ENCODE measurements at regions not wholly inside any gene's neighbourhood (a gene's known extent, or its start where the extent isn't known, plus 50 kb on each side); places are given as distances from the start of the nearest gene placed in this dataset.
"Not testable (repeated sequence)": the region's sequence is repeated elsewhere in the genome, so short reads cannot be mapped to it uniquely, and the experiment has no call there.

DNA sequence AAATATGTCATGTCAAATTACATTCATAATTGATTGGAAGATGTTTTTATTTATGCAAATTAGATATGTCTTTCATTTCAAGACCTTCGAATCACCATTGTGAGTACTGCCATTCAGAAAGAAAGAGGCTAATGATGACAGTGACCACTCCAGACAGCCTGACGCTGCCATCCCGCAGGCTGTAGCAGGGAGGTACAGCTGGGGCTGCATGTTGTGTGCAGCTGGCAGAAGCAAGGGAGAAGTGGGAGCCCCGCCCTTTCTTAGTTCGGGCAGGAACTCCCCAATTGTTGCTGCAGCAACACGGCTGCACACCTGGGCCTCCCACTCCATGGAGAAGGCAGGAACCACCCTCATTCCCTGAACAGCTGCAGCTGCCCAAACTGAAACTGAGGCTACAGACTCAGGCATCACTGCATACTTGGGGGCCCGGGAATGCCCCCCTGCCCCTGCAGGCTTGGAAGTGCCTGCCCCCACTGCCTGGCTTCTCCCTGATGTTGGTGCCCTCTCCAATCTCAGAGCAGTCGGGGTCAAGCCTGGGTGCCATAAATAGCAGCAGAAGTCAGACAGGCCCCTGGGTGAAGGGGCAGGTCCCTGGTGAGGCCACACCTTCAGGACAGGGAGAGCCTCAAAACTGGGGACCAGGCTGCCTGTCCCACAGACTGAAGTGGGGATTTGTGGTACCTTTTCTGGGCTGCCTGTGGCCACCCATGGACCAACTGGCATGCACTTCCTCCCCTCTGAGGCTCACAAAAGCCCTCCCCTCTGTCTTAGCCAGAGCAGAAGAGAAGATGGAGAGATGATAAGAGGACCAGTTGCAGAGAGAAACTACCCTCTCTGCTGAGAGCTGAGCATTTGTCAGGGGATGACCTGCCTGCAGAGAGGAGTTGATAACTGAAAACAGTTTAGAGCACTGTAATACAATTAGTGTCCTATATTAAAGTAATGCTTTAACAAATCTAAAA lies 964.6 kb downstream of the SI start:
- no peak for DNase-seq (ENCODE audit: low spot score)

DNA sequence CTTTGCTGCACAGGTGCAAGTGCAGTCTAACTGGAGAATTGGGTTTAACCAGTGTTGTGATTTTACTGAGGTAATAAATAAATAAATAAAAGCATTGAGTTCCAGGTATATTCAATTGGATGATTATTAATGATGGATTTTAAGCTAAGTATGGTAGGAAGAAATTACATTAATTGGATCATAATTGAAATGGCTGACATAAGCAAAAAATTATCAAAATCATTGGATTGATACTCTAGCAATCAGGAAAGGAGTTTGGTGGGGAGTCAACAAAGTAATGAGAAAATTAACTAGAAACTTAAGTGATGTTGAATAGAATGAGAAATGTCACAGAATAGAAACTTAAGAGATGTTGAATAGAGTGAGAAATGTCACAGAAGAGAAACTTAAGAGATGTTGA lies 981.9 kb downstream of the SI start:
- DNase-seq (ENCODE audit: low spot score): no peak

DNA sequence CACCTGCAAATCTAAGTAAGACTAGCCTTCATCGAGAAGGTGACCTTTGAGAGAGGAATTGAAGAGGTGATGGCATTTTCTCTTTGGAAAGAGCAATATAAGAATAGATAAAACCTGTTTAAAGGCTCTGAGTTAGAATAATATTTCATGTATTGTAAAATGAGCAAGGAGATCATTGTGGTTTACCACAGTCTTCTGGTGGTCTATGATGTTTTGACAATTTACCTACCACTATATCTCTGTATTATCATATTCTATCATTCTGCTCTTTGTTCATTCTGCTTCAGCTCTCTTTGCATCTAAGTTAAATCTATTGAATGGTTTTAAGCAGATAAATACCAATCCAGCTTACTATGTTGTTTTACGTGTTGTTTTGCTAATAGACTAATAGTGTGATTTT lies 982.3 kb downstream of the SI start:
- DNase-seq (ENCODE audit: low spot score): no peak

DNA sequence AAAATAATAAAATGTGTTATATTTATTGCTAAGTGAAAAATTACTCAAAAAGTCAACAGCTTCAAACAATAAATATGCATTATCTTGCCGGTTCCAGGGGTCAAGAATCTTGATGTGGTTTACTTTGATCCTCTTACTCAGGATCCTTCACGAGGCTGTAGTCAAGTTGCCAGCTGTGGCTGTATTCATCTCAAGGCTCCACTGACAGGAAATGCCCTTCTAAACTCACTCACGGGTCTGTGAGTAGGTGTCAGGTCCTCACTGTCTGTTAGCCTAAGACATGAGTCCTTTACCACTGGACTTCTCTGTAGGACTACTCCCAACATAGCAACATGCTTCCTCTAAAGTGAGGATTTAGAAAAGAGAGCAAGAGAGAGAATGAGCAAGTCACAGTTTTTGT lies 983.0 kb downstream of the SI start:
- DNase-seq (ENCODE audit: low spot score): no peak

DNA sequence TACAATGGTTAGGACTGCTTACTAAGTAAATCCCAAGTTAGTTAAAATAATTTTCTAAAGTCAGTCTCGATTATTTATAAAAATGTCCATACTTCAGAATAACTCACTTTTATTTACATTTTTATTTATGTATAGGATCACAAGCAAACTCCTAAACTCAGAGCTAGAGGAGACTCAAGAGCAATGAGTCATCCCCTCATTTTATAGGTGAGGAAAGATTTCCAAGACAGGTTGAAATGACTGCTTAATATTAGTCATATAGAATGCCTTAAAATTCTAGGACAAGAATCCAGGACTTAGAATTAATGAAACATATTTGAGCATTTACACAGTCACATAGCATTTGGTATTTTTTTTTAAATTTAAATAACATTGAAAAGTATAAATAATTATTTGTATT lies 983.8 kb downstream of the SI start:
- no peak for DNase-seq (ENCODE audit: low spot score)

DNA sequence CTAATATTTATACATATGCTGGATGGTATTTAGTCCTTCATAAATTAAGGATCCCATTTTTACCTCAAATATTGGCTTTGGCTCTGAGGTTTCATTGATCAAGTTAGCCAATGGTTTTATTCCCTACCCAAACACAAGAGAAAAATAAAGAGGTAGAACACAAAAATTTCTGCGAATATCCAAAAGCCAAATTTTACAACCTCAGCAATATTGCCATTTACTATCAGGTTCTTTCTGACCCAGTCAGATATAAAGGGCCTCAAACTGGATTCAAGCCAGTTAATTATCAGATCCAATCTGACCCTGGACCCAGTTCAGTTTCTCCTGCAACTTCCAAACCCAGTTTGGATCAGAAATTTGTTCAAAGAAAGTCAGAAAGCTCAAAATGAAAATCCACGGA lies 998.1 kb downstream of the SI start:
- no peak for DNase-seq (ENCODE audit: low spot score)

DNA sequence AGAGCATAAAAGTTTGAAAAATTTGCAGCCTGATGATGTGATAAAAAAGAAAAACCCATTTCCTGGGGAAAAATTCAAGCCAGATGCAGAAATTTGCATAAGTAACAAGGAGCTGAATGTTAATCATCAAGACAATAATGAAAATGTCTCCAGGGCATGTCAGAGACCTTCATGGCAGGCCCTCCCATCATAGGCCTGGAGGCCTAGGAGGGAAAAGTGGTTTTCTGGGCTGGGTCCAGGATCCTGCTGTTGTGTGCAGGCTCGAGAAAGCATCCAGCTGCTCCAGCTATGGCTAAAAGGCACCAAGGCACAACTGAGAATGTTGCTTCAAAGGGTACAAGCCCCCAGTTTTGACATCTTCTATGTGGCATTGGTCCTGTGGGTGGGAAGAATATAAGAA lies 1014.0 kb downstream of the SI start:
- DNase-seq (ENCODE audit: low spot score): no peak

DNA sequence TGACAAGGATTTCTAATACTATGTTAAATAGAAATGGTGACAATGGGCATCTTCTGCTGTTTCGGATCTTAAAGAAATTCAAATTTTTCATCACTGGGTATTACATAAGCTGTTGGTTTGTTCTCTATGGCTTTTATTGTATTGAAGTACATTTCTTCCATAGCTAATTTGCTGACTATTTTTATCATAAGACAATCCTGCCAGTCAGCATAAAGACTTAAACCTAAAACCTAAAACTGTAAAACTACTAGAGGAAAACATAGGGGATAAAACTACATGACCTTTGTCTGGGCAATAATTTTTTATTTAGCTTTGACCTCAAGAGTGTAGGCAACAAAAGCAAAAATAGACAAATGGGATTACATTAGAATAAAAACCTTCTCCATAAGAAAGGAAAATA lies 1017.4 kb downstream of the SI start:
- no peak for DNase-seq (ENCODE audit: low spot score)

DNA sequence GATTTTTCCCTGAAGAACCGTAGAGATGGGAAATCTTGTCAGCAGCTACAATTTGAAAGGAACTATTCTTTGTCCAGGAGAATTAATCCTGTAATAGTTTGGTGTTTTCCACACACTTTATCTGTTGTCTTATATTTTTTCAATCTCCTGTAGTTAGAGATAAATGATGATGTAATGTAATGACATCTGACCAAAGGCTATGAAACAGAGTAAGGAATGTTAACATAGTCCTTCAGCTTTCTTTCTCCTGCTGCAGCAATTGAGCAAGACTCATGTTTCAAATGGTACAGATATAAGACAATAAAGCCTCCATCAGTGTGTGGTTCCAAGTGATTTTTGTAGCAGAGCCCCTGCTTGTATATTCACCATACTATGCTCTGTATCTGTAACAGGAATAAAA lies 1028.4 kb downstream of the SI start:
- no peak for DNase-seq (ENCODE audit: low spot score)

DNA sequence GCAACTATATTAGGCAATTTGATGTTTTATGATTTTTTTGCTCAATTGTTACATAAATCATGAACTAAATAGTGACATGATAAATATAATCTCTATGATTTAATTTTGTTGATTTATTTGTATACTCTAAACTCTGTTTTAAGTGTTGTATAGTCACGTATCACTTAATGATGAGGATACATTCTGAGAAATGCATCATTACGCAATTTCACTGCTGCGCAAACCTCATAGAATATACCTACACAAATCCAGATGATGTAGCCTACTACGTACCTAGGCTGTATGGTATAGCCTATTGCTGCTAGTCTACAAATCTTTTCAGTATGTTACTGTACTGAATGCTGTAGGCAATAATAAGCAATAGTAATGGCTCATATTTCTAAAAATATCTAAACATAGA lies 1029.8 kb downstream of the SI start:
- DNase-seq (ENCODE audit: low spot score): no peak

DNA sequence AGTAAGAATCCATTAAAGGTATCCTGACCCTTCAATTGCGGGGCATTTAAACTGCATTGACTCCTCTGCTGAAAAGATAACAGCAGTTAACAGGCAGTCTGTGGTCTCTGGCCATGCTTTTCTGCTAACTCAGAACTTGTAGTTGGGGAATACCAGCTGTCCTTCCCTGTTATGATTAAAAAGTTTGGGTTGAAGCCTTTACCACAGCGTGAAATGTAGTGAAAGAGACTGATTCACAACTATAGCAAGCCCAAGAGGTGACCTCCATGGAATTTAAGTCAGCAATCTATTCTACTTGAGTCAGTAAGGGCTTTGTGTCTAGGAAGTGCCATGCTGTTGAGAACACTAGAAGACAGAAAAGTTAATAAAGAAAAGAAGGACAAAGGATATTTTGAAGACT lies 1037.3 kb downstream of the SI start:
- no peak for DNase-seq (ENCODE audit: low spot score)

DNA sequence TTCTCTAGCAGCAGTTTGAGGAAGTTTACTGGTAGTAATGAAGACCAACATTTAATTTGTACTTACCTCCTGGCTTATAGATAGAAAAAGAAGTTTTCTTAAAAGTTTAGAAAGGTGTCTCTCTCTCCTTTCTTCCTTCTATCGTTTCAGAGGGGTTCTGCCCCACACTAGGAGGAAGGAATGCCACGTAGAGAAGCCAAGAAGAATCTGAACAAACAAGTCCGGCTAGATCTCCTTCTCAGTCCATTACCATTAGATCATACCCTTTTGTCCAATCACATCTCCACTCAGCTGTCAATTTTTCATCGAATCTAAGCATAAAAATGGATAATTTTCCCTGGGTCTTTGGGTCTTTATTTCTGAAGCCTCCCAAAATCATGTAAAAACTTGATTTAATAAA lies 1048.1 kb downstream of the SI start:
- no peak for DNase-seq (ENCODE audit: low spot score)

DNA sequence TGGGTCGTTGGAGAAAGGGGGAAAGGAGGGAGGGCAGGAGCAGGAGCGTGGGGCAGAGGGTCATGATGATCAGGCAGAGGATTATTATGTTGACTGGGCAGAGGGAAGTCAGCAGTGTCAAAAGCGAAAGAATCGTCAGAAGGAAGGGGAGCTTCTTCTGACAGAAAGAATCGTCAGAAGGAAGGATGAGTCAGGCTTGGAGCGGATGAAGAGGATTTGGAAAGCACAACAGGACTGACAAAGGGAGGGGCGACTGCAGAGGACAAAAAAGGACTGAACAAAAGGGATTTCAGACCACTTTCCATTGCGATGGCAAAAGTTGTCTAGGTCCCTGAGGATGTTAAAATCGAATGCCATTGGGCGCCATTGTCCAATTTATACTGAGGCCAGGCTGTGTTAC lies 1053.5 kb downstream of the SI start:
- DNase-seq (ENCODE audit: low spot score): no peak

DNA sequence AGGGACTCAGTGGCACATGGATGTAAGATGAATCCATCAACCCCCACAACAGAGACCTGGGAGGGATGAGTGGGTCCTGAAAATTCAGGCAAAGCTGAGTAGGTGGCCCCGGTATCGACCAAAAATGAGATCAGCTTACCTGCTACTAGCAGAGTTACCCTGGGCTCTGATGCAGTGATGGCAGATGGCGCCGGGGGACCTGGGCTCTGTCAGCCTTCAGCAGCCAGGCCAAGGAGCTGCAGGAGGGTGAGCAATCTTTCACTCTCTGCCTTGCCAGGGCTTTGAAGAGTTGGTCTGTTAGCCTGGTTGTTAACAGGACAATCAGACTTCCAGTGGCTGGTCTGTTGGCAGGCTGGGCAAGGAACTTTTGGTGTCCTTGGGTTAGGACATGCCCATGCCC lies 1054.8 kb downstream of the SI start:
- DNase-seq (ENCODE audit: low spot score): no peak

DNA sequence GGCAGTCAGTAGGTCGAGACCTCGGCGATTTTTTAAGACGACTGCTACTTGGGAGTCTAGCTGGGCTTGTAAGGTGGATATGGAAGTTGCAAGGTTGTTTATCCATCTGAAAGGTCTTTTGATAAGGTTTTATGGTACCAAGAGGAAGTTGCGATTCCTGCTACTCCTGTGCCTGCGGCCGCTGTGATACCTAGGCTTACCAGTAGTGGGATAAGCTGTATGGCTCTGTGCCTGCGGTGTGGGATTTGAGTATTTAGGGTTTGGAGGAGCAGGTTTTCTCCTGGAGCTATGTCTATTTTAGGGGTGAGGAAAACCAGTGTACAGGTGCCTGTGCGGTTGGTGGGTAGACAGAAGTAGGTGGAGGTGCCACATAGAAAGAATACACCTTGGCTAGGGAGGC lies 1059.8 kb downstream of the SI start:
- DNase-seq (ENCODE audit: low spot score): no peak

DNA sequence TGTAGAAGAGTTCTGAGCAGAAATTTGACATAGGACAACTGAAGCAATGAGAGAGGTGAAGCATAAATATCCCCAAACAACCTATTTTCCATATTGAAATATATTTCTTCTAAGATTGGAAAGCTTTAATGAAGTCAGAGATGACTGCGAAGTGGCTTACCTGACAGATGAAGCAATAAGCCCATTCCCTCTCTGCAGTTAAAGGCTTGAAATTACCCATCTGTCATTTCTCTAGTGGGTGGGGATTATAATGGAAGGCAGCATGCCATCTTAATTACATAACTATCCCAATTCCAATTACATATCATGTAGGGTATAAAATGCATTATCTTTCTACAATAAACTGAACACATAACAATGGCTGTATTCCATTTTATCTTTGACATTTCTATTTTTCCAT lies 1070.5 kb downstream of the SI start:
- DNase-seq (ENCODE audit: low spot score): no peak

DNA sequence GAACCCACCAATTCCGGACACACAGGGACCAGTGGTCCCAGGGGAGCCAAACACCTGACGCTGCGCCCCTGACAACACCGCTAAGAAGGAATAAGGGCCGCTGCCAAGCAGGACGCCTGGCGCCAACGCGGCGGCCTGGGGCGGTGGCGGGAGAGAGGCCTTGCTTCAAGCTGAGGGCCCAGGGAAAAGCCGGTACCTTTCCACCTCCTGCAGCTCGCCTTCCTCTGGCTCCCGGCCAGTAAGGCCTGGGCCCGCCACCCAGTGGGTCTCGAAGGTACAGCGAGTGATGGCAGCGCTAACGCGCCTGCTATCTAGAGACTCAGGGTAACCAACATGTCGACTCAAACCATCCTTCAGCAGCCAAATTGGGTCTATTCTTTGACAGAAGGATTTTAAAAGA lies 1074.1 kb downstream of the SI start:
- DNase-seq (ENCODE audit: low spot score): no peak

DNA sequence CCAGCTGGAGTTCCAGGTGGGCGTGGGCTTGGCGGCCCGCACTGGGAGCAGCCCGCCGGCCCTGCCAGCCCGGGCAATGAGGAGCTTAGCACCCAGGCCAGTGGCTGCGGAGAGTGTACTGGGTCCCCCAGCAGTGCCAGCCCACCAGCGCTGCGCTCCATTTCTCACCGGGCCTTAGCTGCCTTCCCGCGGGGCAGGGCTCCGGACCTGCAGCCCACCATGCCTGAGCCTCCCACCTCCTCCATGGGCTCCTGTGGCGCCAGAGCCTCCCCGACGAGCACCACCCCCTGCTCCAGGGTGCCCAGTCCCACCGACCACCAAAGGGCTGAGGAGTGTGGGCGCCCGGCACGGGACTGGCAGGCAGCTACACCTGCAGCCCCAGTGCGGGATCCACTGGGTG lies 1075.3 kb downstream of the SI start:
- DNase-seq (ENCODE audit: low spot score): not testable (repeated sequence)

DNA sequence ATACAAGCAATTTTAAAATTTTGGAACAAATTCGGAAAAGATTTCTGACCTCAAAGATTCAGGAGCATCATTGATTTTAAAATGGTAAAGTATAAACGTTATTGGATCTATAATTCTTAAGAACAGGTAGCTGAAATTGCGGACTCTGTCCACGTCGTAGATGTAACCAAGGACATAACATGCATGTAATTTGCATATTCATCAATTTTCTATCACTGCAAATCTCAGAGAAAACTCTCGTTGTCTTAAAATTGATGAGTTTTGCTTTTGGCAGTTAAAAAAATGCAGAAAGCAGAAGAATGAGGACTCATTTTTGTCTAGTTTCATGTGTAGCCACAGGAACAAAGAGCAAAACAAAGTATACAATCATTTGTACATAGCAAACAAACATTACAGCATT lies 1094.4 kb downstream of the SI start:
- DNase-seq (ENCODE audit: low spot score): no peak

DNA sequence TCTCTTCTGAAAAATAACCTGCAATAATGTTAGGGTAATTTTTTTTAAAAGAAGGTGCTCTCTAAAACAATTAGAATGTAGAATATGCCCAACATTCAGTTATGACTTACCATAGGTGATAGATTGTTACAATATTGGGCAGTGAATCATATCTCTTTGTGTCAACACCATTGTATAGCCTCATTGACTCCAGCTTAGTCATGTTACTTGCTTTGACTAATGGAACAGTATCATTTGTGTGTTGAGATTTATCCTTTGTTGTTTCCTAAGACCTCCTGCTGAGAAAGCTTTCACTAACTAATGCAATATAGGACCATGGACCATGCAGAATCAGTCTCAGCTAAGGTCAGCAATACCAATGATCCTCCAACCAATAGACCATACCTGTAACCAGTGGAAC lies 1106.4 kb downstream of the SI start:
- DNase-seq (ENCODE audit: low spot score): no peak

DNA sequence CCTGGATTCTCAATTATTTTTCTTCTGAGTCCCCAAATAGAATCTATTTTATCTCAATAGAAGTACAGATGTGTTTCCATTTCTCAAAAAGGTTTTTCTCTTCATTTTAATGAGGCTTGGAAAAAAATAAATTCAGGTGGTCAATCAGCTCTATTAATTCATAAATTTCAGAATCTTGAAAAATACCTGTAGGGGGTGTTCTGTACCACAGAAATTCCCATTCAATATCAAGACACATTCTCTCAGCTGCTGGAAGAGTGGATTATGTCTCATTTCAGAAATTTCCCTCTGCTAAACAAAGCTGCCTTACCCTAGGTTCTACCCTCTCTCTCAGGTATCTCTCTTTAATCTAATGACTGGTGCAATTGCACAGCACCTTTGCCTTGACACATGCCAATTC lies 1121.2 kb downstream of the SI start:
- no peak for DNase-seq (ENCODE audit: low spot score)

DNA sequence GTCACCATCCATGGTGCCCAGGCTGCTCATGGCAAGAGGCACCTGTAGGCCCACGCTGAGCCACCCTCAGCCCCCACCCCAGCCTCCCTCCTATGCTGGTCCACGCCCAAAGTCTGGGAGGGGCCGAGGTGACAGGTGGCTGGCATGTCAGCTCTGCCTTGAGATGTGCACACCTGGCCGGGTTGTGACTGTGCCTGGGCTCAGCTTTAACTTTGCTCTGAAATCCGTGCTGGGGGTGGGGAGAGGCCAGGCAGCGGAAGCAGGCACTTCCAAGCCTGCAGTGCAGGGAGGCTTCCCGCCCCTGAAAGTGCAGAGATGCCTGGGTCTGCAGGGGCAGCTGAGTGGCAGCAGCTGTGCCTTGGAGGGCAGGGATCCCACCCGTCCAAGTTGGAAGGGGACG lies 1124.8 kb downstream of the SI start:
- DNase-seq (ENCODE audit: low spot score): no peak

DNA sequence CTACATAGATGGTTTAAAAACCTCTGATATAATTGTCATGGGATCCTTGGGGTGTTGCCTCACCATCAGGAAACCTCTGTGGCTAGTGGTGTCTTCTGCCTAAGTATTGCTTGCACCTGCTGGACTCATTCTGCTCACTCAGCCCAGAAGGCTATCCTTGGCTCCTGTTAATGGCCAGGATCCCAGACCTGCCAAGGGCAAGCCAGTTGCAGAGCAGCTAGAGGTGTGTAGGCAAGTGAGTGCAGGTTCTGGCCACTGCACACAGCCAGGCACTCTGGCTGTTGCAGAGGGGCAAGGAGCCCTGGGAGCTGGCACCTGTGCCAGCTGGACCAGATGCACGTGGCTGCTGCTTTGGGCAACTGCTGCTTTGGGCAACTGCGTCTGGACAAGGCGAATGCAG lies 1125.8 kb downstream of the SI start:
- DNase-seq (ENCODE audit: low spot score): no peak

DNA sequence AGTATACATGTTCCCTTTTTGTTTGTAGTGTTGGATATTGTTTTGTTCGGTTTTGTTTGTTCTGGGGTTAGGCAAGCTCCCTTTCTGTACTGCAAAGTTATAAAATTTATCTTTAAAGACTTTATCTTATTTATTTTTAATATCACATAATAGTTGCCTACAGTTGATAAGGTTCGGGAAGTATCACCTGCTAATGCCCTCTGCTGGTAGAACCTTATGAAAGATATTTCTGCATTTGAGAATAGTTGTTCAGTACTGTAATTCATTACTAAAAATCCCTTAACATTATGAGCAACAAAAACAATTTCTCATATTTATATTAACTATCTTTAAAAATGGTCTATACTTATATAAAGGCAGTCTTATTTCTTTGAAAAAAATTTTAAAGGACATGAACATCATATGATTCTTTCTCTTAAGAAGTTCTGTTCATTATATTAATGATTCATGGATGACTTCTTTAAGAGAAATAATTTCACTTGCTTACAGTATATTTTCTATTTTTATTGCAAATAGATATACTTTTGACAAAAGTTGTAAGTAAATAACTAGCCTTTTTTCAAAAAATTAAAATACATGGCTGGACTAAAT lies 1126.8 kb downstream of the SI start:
- peak; percentile 20 for DNase-seq (ENCODE audit: low spot score)

Data from pons (tissue), 1 donor.